ENCODE measurements at regions not wholly inside any gene's neighbourhood (a gene's known extent, or its start where the extent isn't known, plus 50 kb on each side); places are given as distances from the start of the nearest gene placed in this dataset.
"Not testable (repeated sequence)": the region's sequence is repeated elsewhere in the genome, so short reads cannot be mapped to it uniquely, and the experiment has no call there.

DNA sequence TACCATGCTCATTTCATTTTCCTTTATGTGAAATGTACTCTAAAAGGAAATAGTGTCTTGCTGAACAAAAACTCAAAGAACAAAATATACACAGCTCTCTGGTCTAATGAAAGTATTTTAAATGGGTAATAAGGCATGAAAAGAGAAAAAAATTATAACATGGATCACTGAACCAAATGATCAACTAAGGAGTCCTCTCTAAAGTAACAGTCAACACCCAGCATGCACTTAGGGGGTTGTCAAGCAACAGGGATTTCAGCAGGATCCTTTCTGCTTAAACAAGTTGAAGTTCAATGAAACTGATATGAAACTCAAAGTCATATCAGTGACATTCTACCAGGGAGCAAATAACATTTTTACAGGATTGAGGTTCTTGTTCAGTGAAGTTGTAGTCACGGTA is 398.8 kb downstream of the SEC23A start:
- no peak for DNase-seq

GRCh38 chr14:38696925-38697324 is 406.1 kb downstream of the SEC23A start:
- no peak for DNase-seq

GRCh38 chr14:38693423-38693822 is 409.6 kb downstream of the SEC23A start:
- no peak for DNase-seq

GRCh38 chr14:38669027-38669426 is 413.1 kb upstream of the CLEC14A start:
- no peak for DNase-seq

DNA sequence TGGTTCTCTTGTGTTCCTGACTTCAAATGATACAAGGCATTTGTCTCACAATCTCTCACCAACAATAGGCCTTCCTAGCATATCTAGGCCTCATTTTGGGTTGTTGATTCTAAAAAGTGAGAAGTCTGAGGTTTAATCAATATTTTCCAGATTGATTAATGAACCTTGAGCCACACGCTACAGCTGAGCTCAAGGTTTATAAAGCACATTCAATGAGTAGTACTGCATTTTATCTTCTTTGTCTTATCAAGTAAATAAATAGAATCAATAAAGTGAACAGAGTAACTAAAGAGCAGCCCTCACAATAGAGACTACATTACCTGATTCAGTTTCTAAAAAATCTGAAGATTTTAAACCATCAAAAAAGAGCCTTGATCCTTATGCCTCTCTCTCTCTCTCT is 407.5 kb upstream of the CLEC14A start:
- DNase-seq: no peak

GRCh38 chr14:38662781-38663180 is 406.9 kb upstream of the CLEC14A start:
- DNase-seq: no peak

DNA sequence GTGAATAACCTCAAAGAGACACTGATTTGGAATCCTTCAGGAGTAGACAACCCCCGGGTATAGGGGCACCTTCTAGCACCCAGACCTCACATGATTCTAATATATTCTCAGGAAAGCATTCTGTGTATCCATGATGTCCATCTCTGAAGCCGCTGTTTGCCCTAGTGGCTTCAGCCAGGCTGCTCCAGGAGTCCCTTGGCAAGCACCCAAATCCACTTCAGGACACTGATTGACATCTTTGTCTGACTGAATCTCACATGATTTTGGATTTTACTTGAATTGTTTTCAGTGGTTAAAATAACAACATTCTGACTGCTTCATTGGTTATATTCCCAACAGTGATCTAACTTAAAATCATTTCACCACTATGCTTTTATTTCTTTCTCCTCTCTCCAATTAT is 390.5 kb upstream of the CLEC14A start:
- no peak for DNase-seq

DNA sequence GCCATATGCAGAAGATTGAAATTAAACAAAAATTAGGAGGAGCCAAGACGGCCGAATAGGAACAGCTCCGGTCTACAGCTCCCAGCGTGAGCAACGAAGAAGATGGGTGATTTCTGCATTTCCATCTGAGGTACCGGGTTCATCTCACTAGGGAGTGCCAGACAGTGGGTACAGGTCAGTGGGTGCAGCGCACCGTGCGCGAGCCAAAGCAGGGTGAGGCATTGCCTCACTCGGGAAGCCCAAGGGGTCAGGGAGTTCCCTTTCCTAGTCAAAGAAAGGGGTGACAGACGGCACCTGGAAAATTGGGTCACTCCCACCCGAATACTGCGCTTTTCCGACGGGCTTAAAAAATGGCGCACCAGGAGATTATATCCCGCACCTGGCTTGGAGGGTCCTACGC is 379.0 kb upstream of the CLEC14A start:
- DNase-seq: not testable (repeated sequence)

GRCh38 chr14:38629412-38629811 is 373.5 kb upstream of the CLEC14A start:
- no peak for DNase-seq

GRCh38 chr14:38627163-38627562 is 371.3 kb upstream of the CLEC14A start:
- DNase-seq: no peak

DNA sequence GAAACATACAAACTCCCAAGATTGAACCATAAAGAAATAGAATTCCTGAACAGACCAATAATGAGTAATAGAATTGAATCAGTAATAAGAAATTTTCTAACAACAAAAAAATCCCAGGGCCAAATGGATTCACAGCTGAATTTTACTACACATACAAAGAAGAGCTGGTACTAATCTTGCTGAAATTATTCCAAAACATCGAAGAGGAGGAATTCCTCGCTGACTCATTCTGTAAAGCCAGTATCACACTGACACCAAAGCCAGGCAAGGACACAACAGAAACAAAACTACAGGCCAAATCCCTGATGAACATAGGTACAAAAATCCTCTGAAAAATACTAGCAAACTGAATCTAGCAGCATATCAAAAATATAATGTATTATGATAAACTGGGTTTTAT is 367.8 kb upstream of the CLEC14A start:
- no peak for DNase-seq

- no peak for DNase-seq
Observed at GRCh38 chr14:38618514-38618913, 362.6 kb upstream of the CLEC14A start.

- DNase-seq: no peak
Observed at GRCh38 chr14:38616959-38617358, 361.1 kb upstream of the CLEC14A start.

- DNase-seq: no peak
Observed at GRCh38 chr14:38611928-38612327, 356.0 kb upstream of the CLEC14A start.

DNA sequence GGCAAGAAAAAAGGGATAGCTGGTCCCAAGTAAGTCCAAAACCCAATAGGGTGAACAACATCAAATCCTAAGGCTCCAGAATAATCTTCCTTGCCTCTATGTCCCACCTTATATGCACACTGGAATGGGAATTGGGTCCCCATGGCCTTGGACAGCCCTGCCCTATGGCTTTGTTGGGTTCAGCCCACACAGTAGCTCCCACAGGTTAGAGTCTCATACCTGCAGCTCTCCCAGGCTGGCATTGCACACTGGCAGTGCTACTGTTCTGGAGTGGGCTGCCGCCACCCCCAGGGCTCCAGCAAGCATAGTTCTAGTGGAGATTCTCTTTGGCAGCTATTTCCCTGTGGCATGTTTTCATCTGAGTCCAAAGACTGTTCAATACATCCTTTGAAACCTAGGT is 352.4 kb upstream of the CLEC14A start:
- DNase-seq: no peak

DNA sequence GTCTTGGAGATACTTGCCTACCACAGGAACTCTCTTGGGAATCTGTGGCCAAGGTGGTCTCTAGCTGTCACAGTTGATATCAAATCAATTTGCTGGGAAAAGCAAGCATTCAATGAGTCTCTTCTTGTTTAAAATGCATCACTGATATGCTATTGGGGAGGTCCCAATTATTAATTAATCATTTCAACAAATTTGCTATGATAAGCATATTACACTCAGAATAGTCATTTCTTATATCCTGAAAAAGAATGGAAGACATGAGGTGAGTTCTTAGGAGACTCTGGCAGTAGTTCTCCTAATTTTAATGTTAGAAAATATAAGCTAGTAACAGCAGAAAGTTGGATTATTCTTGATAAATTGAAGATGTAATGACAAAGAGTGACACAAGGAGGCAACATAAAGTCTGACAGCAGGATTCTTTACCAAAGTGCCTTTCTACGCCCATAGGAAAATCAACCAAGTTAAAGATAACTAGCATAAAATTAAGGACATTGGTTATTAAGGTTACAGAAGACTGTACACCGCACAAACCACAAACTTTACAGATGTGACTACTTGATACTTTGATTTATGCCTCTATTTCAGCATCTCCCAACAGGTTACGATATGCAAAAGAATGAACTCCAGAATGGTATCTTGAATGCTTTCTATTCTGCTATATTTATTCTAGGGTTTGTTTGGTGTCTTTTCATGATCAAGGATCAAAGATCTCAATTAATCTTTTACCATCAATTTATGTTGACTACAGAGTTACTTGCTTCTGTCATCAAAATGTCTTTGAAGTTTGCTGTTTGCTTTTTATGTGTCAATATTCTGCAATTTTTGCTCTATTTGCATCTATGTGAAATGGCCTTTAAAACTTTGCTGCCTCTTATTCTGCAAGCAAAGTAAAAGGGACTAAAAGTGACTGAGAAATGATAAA is 349.6 kb upstream of the CLEC14A start:
- no peak for DNase-seq

DNA sequence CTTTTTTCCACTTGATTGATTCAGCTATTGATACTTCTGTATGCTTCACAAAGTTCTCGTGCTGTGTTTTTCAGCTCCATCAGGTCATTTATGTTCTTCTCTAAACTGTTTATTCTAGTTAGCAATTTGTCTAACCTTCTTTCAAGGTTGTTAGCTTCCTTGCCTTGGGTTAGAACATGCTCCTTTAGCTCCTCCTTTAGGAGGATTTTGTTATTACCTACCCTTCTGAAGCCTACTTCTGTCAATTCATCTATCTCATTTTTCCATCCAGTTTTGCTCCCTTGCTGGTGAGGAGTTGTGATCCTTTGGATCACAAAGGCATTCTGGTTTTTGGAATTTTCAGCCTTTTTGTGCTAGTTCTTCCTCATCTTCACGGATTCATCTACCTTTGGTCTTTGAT is 344.7 kb upstream of the CLEC14A start:
- DNase-seq: not testable (repeated sequence)

DNA sequence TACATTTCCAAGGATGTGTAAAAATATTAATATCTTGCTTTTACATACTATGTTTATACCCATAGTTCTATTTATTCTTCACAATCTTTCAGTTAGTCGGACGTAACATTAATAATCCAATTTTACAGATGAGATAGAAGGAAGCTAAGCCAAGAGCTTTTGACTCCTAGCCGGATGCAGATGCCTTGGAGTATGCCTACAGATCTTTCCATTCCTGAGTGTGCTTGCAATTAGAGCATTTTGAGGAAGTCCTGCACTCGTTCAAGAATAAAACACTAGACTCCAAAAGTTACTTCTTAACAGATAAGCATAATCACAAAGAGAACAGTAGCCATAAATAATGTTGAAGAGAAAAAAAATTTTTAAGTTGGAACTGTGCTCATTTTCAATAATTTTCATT is 337.6 kb upstream of the CLEC14A start:
- no peak for DNase-seq

- DNase-seq: no peak
Observed at GRCh38 chr14:38592764-38593442, 337.0 kb upstream of the CLEC14A start.

GRCh38 chr14:38589747-38590350 is 334.0 kb upstream of the CLEC14A start:
- no peak for DNase-seq

DNA sequence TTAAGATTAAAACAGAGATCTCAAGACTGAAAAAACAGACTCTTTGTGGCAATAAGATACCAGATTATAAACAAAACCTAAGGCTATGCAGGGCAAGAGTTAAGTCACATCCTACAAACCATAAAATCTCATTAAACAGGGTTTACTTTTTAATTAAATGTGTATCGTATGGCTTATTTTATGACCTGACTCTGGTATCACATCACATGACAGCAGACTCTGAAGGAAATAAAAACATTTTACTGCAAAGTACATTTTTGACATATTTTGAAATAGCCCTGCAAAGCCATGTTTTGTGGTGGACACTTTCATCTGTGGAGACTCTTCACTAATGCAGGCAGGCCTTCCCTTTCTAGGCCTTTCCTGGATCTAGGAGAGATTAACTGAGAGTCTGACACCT is 327.6 kb upstream of the CLEC14A start:
- no peak for DNase-seq

DNA sequence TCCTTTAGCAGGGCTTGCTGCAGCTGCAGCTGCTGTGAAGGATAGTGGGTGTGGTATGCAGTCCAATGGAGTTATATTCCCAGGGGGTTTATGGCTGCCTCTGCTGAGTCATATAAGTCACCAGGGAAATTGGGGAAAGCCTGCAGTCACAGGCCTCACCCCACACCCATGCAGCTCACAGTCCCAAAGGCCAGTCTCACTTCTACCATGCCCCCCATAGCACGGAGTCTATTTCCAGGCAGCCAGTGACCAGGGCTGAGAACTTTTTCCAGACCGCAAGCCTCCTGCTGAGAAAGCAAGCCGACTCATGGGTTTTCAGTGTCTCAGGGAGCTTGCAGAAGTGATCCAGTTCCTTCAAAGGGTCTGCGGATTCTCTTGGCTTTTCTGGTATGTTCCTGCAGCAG is 322.4 kb upstream of the CLEC14A start:
- DNase-seq: no peak

DNA sequence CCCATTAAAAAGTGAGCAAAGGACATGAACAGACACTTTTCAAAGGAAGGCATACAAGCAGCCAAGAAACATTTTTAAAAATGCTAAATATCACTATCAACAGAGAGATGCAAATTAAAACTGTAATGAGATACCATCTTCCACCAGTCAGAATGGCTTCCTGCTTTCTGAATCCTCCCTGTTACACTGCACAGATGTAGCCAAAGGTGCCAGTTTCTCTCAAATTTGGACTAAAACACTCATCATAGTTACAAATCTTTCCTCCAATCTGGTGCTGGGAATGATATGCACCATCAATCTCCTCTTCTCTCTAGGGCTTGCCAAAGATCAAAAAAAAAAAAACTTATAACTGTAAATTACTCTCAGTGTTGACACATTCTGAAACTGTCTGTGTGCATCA is 311.8 kb upstream of the CLEC14A start:
- DNase-seq: no peak

DNA sequence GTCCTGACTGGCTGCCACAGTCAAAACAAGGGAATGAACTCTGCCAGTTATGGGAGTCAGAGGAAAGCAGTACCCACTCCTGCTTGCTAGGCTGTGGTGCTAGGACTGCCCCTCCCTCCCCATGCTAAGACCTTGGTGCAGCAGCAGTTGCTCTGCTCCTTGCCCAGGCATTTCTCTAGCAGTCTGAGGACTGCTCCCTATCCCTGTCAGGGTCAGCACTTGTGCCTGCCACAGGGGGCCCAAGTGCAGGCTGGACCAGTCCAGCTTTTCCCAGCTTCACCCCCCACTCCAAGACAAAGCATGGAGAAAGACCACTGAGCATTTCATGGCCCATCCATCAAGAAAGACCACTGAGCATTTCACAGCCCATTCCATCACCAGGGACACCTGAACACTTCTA is 305.8 kb upstream of the CLEC14A start:
- no peak for DNase-seq

Measured in CD4-positive, alpha-beta T cell treated with Interferon alpha-2 for 1 hour (primary cell).